Left lung (tissue), 4 donors: ENCODE measurements at regions not wholly inside any gene's neighbourhood (a gene's known extent, or its start where the extent isn't known, plus 50 kb on each side); places are given as distances from the start of the nearest gene placed in this dataset.
"Not testable (repeated sequence)": the region's sequence is repeated elsewhere in the genome, so short reads cannot be mapped to it uniquely, and the experiment has no call there.

Experiments
- ATAC-seq: fragments of 200-7000 bp; cut with Tn5 transposase; one replicate; pipeline ENCODE4 v1.9.1; 2020; ENCODE audit warnings: moderate library complexity
- DNase-seq, 4 donors: peaks; one replicate each; pipeline ENCODE4 v3.0.0-alpha.2; 2013 to 2020
- H3K27ac ChIP-seq, 2 donors: fragments of 200-600 bp; sonication (generic) in 1 of 2; one replicate each; pipeline versions ENCODE4 v1.5.0 to v1.8.0; 2020 to 2021
- H3K27me3 ChIP-seq, 2 donors: fragments of 200-600 bp; sonication (generic) in 1 of 2; one replicate each; pipeline versions ENCODE4 v1.5.0 to v1.8.0; 2020 to 2021
- H3K36me3 ChIP-seq, 2 donors: fragments of 200-600 bp; sonication (generic) in 1 of 2; one replicate each; pipeline versions ENCODE4 v1.5.0 to v1.8.0; 2020 to 2021
- H3K4me1 ChIP-seq, 2 donors: fragments of 200-600 bp; one replicate each; pipeline ENCODE4 v1.8.0; 2021
- H3K4me3 ChIP-seq, 2 donors: fragments of 200-600 bp; sonication (generic) in 1 of 2; one replicate each; pipeline versions ENCODE4 v1.5.0 to v1.8.0; 2020 to 2021; ENCODE audit warnings: mild to moderate bottlenecking in 1 of 2
- H3K9me3 ChIP-seq, 2 donors: fragments of 200-600 bp; sonication (generic) in 1 of 2; one replicate each; pipeline versions ENCODE4 v1.5.0 to v1.8.0; 2020 to 2021
- intact Hi-C, 2 donors: fragments of 100-400 bp; cut with DNase I; formaldehyde crosslinking; loops; one replicate each; pipeline versions ENCODE4 v1.11.2 to v1.14.2; 2022
- TF ChIP-seq, protein P1 (sequence below), 2 donors: fragments of 200-600 bp; sonication (generic) in 1 of 2; IDR thresholded peaks; one replicate each; pipeline versions ENCODE4 v1.5.0 to v1.8.0; 2021; ENCODE audit warnings: antibody characterized with exemption in 2 of 2
- donor health status: DM: no; HTN: yes; CAD: no.
- donor health status: DM: no; HTN: no; CAD: no.

DNA sequence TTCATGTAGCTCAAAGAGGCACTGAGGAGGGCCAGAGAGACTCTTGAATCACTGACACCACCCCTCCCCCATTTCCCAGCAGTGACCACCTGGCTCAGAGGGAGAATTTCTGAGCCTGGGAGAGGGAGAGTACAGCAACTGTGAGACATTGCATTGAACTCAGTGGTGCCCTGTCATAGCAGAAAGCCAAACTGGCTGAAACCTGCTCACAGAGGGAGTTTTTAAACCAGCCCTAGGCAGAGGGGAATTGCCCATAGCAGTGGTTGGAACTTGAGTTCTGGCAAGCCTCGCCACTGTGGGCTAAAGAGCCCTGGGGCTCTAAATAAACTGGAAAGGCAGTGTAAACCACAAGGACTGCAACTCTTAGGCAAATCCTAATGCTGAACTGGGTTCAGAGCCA, 243.1 kb downstream of the ADCYAP1 start:
- intact Hi-C loops: no loop called here
- Histone ChIP-seq H3K4me1 (no peaks in the 10 kb centered on the region), H3K27me3 (no peaks in the 10 kb centered on the region), H3K4me3 (no peak overlapping the region), H3K27ac (no peak overlapping the region), H3K9me3 (peaks cover 0 to 51% of the 10 kb centered on the region in 2 donors), H3K36me3 (no peaks in the 10 kb centered on the region)
- DNase-seq (no peak), ATAC-seq (no peak)
- TF ChIP-seq, protein P1, sequence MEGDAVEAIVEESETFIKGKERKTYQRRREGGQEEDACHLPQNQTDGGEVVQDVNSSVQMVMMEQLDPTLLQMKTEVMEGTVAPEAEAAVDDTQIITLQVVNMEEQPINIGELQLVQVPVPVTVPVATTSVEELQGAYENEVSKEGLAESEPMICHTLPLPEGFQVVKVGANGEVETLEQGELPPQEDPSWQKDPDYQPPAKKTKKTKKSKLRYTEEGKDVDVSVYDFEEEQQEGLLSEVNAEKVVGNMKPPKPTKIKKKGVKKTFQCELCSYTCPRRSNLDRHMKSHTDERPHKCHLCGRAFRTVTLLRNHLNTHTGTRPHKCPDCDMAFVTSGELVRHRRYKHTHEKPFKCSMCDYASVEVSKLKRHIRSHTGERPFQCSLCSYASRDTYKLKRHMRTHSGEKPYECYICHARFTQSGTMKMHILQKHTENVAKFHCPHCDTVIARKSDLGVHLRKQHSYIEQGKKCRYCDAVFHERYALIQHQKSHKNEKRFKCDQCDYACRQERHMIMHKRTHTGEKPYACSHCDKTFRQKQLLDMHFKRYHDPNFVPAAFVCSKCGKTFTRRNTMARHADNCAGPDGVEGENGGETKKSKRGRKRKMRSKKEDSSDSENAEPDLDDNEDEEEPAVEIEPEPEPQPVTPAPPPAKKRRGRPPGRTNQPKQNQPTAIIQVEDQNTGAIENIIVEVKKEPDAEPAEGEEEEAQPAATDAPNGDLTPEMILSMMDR (IDR thresholded peaks at IDR 0.05): no peak

DNA sequence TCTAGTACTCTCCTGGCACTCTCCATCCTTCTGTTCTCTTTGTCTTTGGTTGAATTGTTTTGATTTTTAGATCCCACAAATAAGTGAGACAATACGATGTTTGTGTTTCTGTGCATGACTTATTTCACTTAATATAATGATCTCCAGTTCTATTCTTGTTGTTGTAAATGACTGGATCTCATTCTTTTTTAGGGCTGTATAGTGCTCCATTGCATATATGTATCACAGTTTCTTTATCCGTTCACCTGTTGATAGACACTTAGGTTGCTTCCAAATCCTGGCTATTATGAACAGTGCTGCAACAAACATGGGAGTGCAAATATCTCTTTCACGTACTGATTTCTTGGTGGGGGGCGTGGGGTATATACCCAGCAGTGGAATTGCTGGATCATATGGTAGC, 245.0 kb downstream of the ADCYAP1 start:
- no peak for ATAC-seq
- intact Hi-C loops: no loop called here

DNA sequence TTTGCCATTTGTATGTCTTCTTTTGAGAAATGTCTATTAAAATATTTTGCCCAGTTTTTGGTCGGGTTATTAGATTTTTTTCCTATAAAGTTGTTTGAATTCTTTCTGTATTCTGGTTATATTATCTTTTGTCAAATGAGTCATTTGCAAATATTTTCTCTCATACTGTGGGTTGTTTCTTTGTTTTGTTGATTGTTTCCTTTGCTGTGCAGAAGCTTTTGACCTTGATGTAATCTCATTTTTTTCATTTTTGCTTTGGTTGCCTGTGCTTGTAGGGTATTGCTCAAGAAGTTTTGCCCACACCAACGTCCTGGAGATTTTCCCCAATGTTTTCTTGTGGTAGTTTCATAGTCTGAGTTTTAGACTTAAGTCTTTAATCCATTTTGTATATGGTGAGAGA, 245.7 kb downstream of the ADCYAP1 start:
- intact Hi-C loops: no loop called here
- Histone ChIP-seq H3K4me1 (no peaks in the 10 kb centered on the region), H3K27ac (no peak overlapping the region), H3K4me3 (no peak overlapping the region), H3K36me3 (no peaks in the 10 kb centered on the region), H3K27me3 (no peaks in the 10 kb centered on the region), H3K9me3 (peaks cover 0 to 32% of the 10 kb centered on the region in 2 donors)
- TF ChIP-seq, protein P1 (IDR thresholded peaks at IDR 0.05): no peak
- DNase-seq (no peak), ATAC-seq (no peak)

More for the DNA sequence above, 245.0 kb downstream of the ADCYAP1 start:
- H3K27me3 ChIP-seq: no peaks in the 10 kb centered on the region
- no peak overlapping the region for H3K4me3 ChIP-seq
- H3K4me1 ChIP-seq: no peaks in the 10 kb centered on the region
- H3K36me3 ChIP-seq: no peaks in the 10 kb centered on the region
- H3K9me3 ChIP-seq: peaks cover 0 to 34% of the 10 kb centered on the region in 2 donors
- TF ChIP-seq, protein P1 (IDR thresholded peaks at IDR 0.05): no peak
- H3K27ac ChIP-seq: no peak overlapping the region
- no peak for DNase-seq

DNA sequence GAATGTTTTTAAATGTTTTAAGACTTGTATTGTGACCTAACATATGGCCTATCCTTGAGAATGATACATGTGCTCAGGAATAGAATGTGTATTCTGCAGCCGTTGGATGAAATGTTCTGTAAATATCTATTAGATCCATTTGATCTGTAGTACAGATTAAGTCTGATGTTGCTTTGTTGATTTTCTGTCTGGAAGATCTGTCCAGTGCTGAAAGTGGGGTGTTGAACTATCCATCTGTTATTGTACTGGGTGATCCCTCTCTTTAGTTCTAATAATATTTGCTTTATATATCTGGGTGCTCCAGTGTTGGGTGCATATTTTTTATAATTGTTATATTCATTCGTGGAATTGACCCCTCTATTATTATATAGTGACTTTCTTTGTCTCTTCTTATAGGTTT, 248.3 kb downstream of the ADCYAP1 start:
- H3K27ac ChIP-seq, H3K36me3 ChIP-seq, H3K27me3 ChIP-seq, intact Hi-C loops, H3K4me3 ChIP-seq, DNase-seq, H3K4me1 ChIP-seq, ATAC-seq: not testable (repeated sequence)
- H3K9me3 ChIP-seq: peaks cover 0 to 27% of the 10 kb centered on the region in 2 donors

DNA sequence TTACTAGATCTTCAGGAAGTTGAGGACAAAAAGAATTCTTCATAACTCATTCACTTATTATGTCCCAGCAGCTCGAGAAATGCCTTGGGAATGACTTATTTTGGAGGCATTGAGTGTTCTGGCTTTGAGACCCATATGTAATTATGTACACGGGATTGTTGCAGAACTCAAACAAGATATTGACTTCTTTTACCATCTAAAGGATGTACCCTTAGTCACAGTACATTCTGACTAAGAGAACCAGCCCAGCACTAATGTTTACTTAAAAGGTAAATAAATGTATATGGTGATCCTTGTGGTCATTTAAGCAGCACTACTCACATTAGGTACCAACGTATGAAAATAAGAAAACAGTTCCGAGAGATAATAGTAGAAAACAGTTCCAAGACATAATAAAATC, 268.9 kb downstream of the ADCYAP1 start:
- Histone ChIP-seq H3K4me3 (no peak overlapping the region), H3K36me3 (no peaks in the 10 kb centered on the region), H3K4me1 (no peaks in the 10 kb centered on the region), H3K9me3 (peaks cover 0 to 35% of the 10 kb centered on the region in 2 donors), H3K27me3 (no peaks in the 10 kb centered on the region), H3K27ac (no peak overlapping the region)
- ATAC-seq: no peak
- TF ChIP-seq, protein P1 (IDR thresholded peaks at IDR 0.05): no peak
- DNase-seq: no peak
- intact Hi-C loops: no loop called here

DNA sequence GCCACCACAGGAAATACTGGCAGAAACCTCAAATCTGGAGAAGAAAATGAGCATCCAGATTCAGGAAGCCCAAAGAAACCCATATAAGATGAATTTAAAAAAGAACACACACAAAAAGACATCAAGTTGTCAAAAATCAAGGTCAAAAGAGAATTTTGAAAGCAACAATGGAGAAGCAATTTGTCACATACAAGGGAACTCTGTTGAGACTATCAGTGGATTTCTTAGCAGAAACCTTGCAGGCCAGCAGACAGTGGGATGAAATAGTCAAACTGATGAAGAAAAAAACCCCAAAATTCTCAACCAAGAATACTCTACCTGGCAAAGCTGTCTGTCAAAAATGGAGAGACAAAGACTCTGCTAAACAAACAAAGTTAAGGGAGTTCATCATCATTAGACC, 272.6 kb downstream of the ADCYAP1 start:
- DNase-seq (no peak), ATAC-seq (no peak)
- TF ChIP-seq, protein P1 (IDR thresholded peaks at IDR 0.05): no peak
- Histone ChIP-seq H3K9me3 (peaks cover 0 to 47% of the 10 kb centered on the region in 2 donors), H3K27ac (no peak overlapping the region), H3K36me3 (no peaks in the 10 kb centered on the region), H3K4me3 (no peak overlapping the region), H3K4me1 (no peaks in the 10 kb centered on the region), H3K27me3 (no peaks in the 10 kb centered on the region)
- intact Hi-C loops: no loop called here
